DND-41 (cell line): ENCODE measurements at regions not wholly inside any gene's neighbourhood (a gene's known extent, or its start where the extent isn't known, plus 50 kb on each side); places are given as distances from the start of the nearest gene placed in this dataset.

Experiments used
- ATAC-seq: fragments of 200-7000 bp; cut with Tn5 transposase; 3 replicates; pipeline ENCODE4 v1.9.1; 2021; ENCODE audit warnings: low read depth; ENCODE audit not compliant: insufficient read depth
- DNase-seq: peaks from one replicate; pipeline ENCODE4 v3.0.0-alpha.2; 2020
- H2AFZ ChIP-seq: 2 replicates; pipeline ENCODE4 v1.6.0; 2012; ENCODE audit warnings: low read depth, low read length
- H3K27ac ChIP-seq: 2 replicates; pipeline ENCODE4 v1.5.1; 2012; ENCODE audit warnings: low read length, inconsistent platforms
- H3K27me3 ChIP-seq: fragments of 200-600 bp; sonication (generic); 2 replicates; pipeline ENCODE4 v1.6.0; 2012; ENCODE audit warnings: low read length, mild to moderate bottlenecking, inconsistent platforms; ENCODE audit not compliant: insufficient read depth, poor library complexity
- H3K36me3 ChIP-seq: 2 replicates; pipeline ENCODE4 v1.5.1; 2012; ENCODE audit warnings: low read length, inconsistent platforms; ENCODE audit not compliant: insufficient read depth
- H3K4me1 ChIP-seq: 2 replicates; pipeline ENCODE4 v1.5.1; 2012; ENCODE audit warnings: mild to moderate bottlenecking, low read length; ENCODE audit not compliant: insufficient read depth
- H3K4me2 ChIP-seq: 2 replicates; pipeline ENCODE4 v1.6.0; 2012; ENCODE audit warnings: mild to moderate bottlenecking, moderate library complexity, low read length, inconsistent platforms; ENCODE audit not compliant: insufficient read depth
- H3K4me3 ChIP-seq, 2 experiments: fragments of 200-600 bp in 1 of 2; shearing (Covaris generic) in 1 of 2; 2 replicates each; pipeline ENCODE4 v1.5.1; 2012 to 2016; ENCODE audit warnings: inconsistent platforms in 2 of 2, low read length in 2 of 2, mild to moderate bottlenecking in 2 of 2, low read depth in 1 of 2, moderate library complexity in 1 of 2
- H3K79me2 ChIP-seq: 2 replicates; pipeline ENCODE4 v1.6.0; 2012; ENCODE audit warnings: low read length, inconsistent platforms; ENCODE audit not compliant: insufficient read depth
- H3K9ac ChIP-seq: 2 replicates; pipeline ENCODE4 v1.6.0; 2012; ENCODE audit warnings: low read depth, mild to moderate bottlenecking, inconsistent platforms, low read length, moderate library complexity
- H3K9me3 ChIP-seq: 2 replicates; pipeline ENCODE4 v1.5.1; 2012; ENCODE audit warnings: low read length, moderate library complexity, mild to moderate bottlenecking, inconsistent platforms; ENCODE audit not compliant: insufficient read depth, severe bottlenecking
- H4K20me1 ChIP-seq: 2 replicates; pipeline ENCODE4 v1.6.0; 2012; ENCODE audit warnings: low read length; ENCODE audit not compliant: insufficient read depth
- EZH2 ChIP-seq: IDR thresholded peaks from 3 replicates; pipeline ENCODE4 v1.6.1; 2012; ENCODE audit warnings: borderline replicate concordance, low read depth, mild to moderate bottlenecking, moderate library complexity, low read length, inconsistent platforms; ENCODE audit not compliant: severe bottlenecking
- TF ChIP-seq, protein P1 (sequence below): IDR thresholded peaks from 2 replicates; pipeline ENCODE4 v1.5.1; 2012; ENCODE audit warnings: borderline replicate concordance, low read length, moderate library complexity, mild to moderate bottlenecking; ENCODE audit not compliant: poor library complexity, severe bottlenecking; ENCODE audit errors: extremely low read depth

DNA sequence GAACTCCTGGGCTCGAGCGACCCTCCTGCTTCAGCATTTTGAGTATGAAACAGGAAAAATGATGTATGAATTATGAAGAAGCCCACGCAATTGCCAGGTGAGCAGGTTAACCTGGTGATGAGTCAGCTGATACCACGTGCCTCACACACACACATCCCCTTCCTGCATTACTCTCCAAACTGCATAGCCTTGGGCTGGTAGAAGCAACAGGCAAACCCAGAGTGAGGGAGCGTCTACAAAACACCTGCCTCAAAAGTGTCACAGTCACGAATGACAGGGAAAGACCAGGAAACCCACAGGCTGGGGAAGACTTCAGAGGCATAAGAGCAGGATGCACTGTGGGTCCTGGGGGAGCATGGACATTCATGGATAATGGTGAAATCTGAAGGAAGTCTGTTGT, 192.8 kb upstream of the IRS2 start:
- no peak overlapping the region for H3K4me3 ChIP-seq
- no peak; the same call in 2 of the 3 replicates for ATAC-seq

DNA sequence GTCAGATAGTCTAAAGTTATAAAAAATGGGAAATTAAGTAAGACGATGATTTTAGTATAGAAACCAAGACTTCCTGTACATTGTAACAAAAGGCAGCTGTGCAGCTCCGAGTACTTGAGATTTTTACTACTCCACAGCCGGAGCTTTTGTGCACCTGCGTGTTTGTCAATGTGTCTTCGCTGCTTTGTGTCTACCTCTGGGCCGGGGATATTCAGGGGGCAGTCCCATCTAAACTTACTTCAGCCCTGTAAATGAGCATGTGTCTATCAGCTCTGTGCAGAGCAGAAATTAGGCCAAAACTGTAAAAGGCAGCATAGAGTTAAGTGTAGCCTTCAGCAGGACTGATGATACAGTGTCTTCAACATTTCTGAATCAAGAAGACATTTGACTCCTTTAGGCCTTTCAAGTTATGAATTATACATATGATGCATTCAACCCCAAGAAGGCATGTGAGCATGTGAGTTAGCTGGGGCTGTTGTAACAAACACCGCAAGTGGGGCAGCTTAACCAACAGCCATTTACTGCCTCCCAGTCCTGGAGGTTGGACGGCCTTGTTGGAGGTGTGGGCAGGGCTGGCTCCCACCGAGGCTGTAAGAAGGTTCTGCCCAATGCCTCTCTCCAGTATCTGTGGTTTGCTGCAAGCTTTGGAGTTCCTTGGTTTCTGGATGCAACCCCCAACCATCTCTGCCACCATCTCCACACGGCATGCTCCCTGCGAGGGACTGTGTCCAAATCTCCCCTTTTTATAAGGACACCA, 191.0 kb upstream of the IRS2 start:
- Histone ChIP-seq H4K20me1 (no peaks in the 10 kb centered on the region), H3K4me2 (no peak overlapping the region), H3K9ac (no peak overlapping the region), H3K4me1 (peaks cover 6% of the 10 kb centered on the region; the same call in 1 of the 2 replicates), H3K27ac (no peak overlapping the region), H3K9me3 (no peaks in the 10 kb centered on the region), H2AFZ (no peak overlapping the region), H3K36me3 (no peaks in the 10 kb centered on the region), H3K79me2 (no peaks in the 10 kb centered on the region), H3K27me3 (no peaks in the 10 kb centered on the region), H3K4me3 (no peak overlapping the region)
- DNase-seq (no peak), ATAC-seq (no peak)
- TF ChIP-seq EZH2: no peak
- TF ChIP-seq, protein P1, sequence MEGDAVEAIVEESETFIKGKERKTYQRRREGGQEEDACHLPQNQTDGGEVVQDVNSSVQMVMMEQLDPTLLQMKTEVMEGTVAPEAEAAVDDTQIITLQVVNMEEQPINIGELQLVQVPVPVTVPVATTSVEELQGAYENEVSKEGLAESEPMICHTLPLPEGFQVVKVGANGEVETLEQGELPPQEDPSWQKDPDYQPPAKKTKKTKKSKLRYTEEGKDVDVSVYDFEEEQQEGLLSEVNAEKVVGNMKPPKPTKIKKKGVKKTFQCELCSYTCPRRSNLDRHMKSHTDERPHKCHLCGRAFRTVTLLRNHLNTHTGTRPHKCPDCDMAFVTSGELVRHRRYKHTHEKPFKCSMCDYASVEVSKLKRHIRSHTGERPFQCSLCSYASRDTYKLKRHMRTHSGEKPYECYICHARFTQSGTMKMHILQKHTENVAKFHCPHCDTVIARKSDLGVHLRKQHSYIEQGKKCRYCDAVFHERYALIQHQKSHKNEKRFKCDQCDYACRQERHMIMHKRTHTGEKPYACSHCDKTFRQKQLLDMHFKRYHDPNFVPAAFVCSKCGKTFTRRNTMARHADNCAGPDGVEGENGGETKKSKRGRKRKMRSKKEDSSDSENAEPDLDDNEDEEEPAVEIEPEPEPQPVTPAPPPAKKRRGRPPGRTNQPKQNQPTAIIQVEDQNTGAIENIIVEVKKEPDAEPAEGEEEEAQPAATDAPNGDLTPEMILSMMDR: no peak

More for the DNA sequence above, 192.8 kb upstream of the IRS2 start:
- Histone ChIP-seq H3K4me1 (peaks cover 6% of the 10 kb centered on the region; the same call in 1 of the 2 replicates), H3K27ac (no peak overlapping the region), H3K9ac (no peak overlapping the region), H3K9me3 (no peaks in the 10 kb centered on the region), H4K20me1 (no peaks in the 10 kb centered on the region), H3K36me3 (no peaks in the 10 kb centered on the region), H3K4me2 (no peak overlapping the region), H2AFZ (no peak overlapping the region), H3K79me2 (no peaks in the 10 kb centered on the region), H3K27me3 (no peaks in the 10 kb centered on the region)
- DNase-seq: no peak
- TF ChIP-seq EZH2: no peak
- TF ChIP-seq, protein P1: no peak

DNA sequence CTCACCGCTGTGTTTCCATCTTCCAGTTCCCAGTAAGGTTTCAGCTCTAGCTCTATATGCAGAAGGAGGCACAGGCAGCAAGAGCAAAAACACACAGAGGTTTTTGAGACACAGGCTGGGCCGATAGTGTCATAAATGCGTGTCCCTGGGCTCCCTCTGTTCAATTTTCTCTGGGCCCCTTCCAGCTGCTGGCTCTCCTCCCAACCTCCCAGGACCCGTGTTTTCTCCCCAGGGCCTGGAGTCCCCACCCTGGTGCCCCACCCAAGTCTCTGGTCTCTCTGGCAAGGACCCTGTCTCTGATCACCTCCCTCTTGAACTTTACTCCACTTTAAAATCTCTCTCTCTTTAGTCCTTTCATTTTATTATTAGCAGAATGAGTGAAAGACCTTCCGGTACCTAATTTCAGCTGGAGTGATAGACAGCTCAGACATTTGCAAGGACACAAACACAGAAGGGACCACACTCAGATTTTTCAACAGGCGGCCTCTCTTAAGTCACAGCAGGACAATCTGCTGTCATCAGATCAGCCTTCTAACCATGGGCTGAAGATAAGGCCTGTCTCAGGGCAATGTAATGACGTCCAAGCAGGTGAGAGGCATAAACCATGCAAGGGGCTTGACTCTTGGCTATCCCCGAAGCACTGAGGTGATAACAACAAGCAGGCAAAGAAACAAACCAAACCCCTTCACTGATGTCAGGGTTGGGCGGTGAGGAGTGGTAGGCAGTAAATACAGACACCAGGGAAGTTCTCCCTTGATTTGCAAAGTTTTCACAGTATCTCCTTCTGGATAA, 190.0 kb upstream of the IRS2 start:
- Histone ChIP-seq H4K20me1 (no peaks in the 10 kb centered on the region), H3K79me2 (no peaks in the 10 kb centered on the region), H3K4me3 (no peak overlapping the region), H3K27ac (no peak overlapping the region), H3K4me2 (no peak overlapping the region), H2AFZ (no peak overlapping the region), H3K9me3 (no peaks in the 10 kb centered on the region), H3K9ac (no peak overlapping the region), H3K36me3 (no peaks in the 10 kb centered on the region), H3K4me1 (peaks cover 6% of the 10 kb centered on the region; the same call in 1 of the 2 replicates), H3K27me3 (no peaks in the 10 kb centered on the region)
- ATAC-seq: no peak
- TF ChIP-seq EZH2: no peak
- TF ChIP-seq, protein P1: no peak
- DNase-seq: no peak
